ENCODE measurements at regions not wholly inside any gene's neighbourhood (a gene's known extent, or its start where the extent isn't known, plus 50 kb on each side); places are given as distances from the start of the nearest gene placed in this dataset.
"Not testable (repeated sequence)": the region's sequence is repeated elsewhere in the genome, so short reads cannot be mapped to it uniquely, and the experiment has no call there.

DNA sequence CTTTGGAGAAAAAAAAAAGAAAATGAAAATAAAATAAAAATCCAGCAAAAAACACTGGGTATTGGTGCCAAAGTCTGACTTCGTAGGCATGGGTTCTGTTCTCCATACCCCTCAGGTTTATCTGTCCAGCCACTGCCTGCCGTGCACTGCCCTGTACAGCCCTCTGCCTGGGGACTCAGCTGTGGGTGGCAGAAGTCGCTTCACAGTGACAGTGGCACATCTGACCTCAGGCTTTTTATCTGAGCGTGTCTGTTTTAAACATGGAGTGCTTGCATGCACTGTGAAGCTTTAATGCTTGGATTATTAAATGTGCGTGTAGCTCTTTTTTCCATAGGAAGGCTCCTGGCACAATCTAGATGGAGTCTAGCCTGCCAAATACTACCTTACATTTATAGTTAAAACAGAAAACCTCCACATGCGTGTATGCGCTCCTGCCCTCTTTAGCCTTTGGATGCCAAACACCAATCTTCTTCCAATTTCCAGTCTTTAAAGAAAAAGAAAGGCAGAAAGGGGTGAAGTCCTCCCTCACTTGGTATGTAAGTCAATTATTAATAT lies 375.5 kb downstream of the UTRN start:
- no peaks in the 10 kb centered on the region for H3K36me3 ChIP-seq (ENCODE audit: control insufficient read depth in 2 of 2, insufficient read depth in 2 of 2, low read length in 1 of 2)
- no peaks in the 10 kb centered on the region for H3K4me1 ChIP-seq (ENCODE audit: control insufficient read depth in 2 of 2, insufficient read depth in 2 of 2, low read length in 1 of 2)
- H3K4me3 ChIP-seq (ENCODE audit: low read depth in 1 of 2, low read length in 2 of 2): no peak overlapping the region
- WGBS, 2 donors: 56% methylated on average over 7 of the region's 7 CpGs
- no peaks in the 10 kb centered on the region for H3K27me3 ChIP-seq (ENCODE audit: control insufficient read depth in 1 of 2, insufficient read depth in 2 of 2, low read length in 2 of 2)
- no peak overlapping the region for H3K27ac ChIP-seq (ENCODE audit: low read depth in 2 of 2, low read length in 1 of 2)
- no peaks in the 10 kb centered on the region for H3K9me3 ChIP-seq (ENCODE audit: control insufficient read depth in 2 of 2, insufficient read depth in 1 of 2, low read depth in 1 of 2, low read length in 1 of 2)

- Histone ChIP-seq H3K27me3 (ENCODE audit: control insufficient read depth in 1 of 2, insufficient read depth in 2 of 2, low read length in 2 of 2) (no peaks in the 10 kb centered on the region), H3K4me1 (ENCODE audit: control insufficient read depth in 2 of 2, insufficient read depth in 2 of 2, low read length in 1 of 2) (no peaks in the 10 kb centered on the region), H3K9me3 (ENCODE audit: control insufficient read depth in 2 of 2, insufficient read depth in 1 of 2, low read depth in 1 of 2, low read length in 1 of 2) (no peaks in the 10 kb centered on the region), H3K36me3 (ENCODE audit: control insufficient read depth in 2 of 2, insufficient read depth in 2 of 2, low read length in 1 of 2) (no peaks in the 10 kb centered on the region), H3K4me3 (ENCODE audit: low read depth in 1 of 2, low read length in 2 of 2) (no peak overlapping the region), H3K27ac (ENCODE audit: low read depth in 2 of 2, low read length in 1 of 2) (no peak overlapping the region)
- WGBS, 2 donors: 47 to 60% methylated on average over 8 of the region's 8 CpGs
These were observed 376.1 kb downstream of the UTRN start for GRCh38 chr6:144661116-144661806.

DNA sequence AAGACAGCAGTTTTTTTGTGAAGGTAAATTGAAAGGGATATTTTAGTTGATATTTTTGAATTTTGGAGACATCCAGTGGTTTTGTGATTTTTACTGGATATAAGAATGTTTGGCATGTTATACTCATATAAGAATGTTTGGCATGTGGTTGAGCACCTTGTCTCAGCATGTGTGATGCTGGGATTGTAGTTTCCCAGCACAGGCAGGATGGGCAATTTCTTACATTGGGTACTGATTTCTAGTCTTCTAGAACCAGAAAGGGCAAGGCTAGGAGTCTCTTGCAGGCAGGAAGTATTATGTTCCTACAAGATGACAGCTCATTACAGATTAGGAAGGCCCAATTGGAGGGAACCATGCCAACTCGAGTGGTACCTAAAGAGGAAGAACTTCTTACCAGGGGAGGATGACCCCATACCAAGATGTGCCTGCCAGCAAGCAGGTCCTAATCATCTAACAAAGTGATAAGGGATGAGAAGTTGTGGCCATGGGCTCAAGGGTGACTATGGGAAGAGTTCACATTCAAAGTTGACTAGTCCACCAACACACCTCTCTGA lies 377.8 kb downstream of the UTRN start:
- WGBS, 2 donors: 62 to 68% methylated on average over 1 of the region's 1 CpG
- H3K4me1 ChIP-seq (ENCODE audit: control insufficient read depth in 2 of 2, insufficient read depth in 2 of 2, low read length in 1 of 2): no peaks in the 10 kb centered on the region
- no peaks in the 10 kb centered on the region for H3K27me3 ChIP-seq (ENCODE audit: control insufficient read depth in 1 of 2, insufficient read depth in 2 of 2, low read length in 2 of 2)
- no peak overlapping the region for H3K27ac ChIP-seq (ENCODE audit: low read depth in 2 of 2, low read length in 1 of 2)
- no peaks in the 10 kb centered on the region for H3K36me3 ChIP-seq (ENCODE audit: control insufficient read depth in 2 of 2, insufficient read depth in 2 of 2, low read length in 1 of 2)
- H3K9me3 ChIP-seq (ENCODE audit: control insufficient read depth in 2 of 2, insufficient read depth in 1 of 2, low read depth in 1 of 2, low read length in 1 of 2): no peaks in the 10 kb centered on the region
- H3K4me3 ChIP-seq (ENCODE audit: low read depth in 1 of 2, low read length in 2 of 2): no peak overlapping the region

DNA sequence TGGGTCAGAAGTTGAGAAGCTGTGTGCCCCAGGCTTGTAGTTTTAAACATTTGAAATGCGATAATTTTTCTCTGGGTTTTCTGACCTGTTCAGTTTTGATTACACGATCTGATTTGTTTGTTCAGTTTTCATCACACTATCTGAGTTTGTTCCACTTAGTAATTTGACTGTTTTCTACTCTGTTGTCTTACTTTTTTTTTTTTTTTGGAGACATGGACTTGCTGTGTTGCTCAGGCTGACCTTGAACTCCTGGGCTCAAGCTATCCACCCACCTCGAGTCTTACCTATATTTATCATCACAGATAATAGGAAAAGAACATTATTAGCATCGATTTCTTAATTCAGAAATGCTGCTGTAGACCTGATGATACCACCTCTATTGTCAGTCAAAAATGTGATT lies 379.1 kb downstream of the UTRN start:
- H3K36me3 ChIP-seq (ENCODE audit: control insufficient read depth in 2 of 2, insufficient read depth in 2 of 2, low read length in 1 of 2): no peaks in the 10 kb centered on the region
- H3K4me1 ChIP-seq (ENCODE audit: control insufficient read depth in 2 of 2, insufficient read depth in 2 of 2, low read length in 1 of 2): no peaks in the 10 kb centered on the region
- no peaks in the 10 kb centered on the region for H3K27me3 ChIP-seq (ENCODE audit: control insufficient read depth in 1 of 2, insufficient read depth in 2 of 2, low read length in 2 of 2)
- no peaks in the 10 kb centered on the region for H3K9me3 ChIP-seq (ENCODE audit: control insufficient read depth in 2 of 2, insufficient read depth in 1 of 2, low read depth in 1 of 2, low read length in 1 of 2)
- H3K4me3 ChIP-seq (ENCODE audit: low read depth in 1 of 2, low read length in 2 of 2): no peak overlapping the region
- H3K27ac ChIP-seq (ENCODE audit: low read depth in 2 of 2, low read length in 1 of 2): no peak overlapping the region
- WGBS, 2 donors: 64 to 86% methylated on average over 4 of the region's 4 CpGs

- Histone ChIP-seq H3K9me3 (ENCODE audit: control insufficient read depth in 2 of 2, insufficient read depth in 1 of 2, low read depth in 1 of 2, low read length in 1 of 2) (no peaks in the 10 kb centered on the region), H3K4me3 (ENCODE audit: low read depth in 1 of 2, low read length in 2 of 2) (no peak overlapping the region), H3K27me3 (ENCODE audit: control insufficient read depth in 1 of 2, insufficient read depth in 2 of 2, low read length in 2 of 2) (no peaks in the 10 kb centered on the region), H3K36me3 (ENCODE audit: control insufficient read depth in 2 of 2, insufficient read depth in 2 of 2, low read length in 1 of 2) (no peaks in the 10 kb centered on the region), H3K4me1 (ENCODE audit: control insufficient read depth in 2 of 2, insufficient read depth in 2 of 2, low read length in 1 of 2) (no peaks in the 10 kb centered on the region), H3K27ac (ENCODE audit: low read depth in 2 of 2, low read length in 1 of 2) (no peak overlapping the region)
- 80 to 88% methylated on average over 1 of the region's 1 CpG for WGBS, 2 donors
These were observed 379.8 kb downstream of the UTRN start for GRCh38 chr6:144664947-144665346.

- no peak overlapping the region for H3K27ac ChIP-seq (ENCODE audit: low read depth in 2 of 2, low read length in 1 of 2)
These were observed 380.9 kb downstream of the UTRN start for GRCh38 chr6:144665932-144666450.

DNA sequence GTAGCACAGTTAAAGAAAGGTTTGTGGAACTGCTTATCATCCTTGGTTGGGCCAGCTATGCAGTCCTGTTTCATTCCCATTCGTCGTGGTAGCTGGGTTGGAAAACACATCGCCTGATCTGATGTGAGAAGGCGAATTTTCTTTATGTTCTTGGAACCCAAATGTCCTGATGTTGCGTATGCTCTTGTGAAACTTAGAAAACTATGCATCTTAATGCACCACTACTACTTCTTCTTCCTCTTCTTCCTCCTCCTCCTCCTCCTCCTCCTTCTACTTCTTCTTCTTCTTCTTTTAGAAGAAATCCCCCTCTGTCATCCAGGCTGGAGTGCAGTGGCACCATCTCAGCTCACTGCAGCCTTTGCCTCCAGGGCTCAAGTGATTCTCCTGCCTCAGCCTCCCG lies 381.6 kb downstream of the UTRN start:
- H3K36me3 ChIP-seq (ENCODE audit: control insufficient read depth in 2 of 2, insufficient read depth in 2 of 2, low read length in 1 of 2): no peaks in the 10 kb centered on the region
- no peaks in the 10 kb centered on the region for H3K27me3 ChIP-seq (ENCODE audit: control insufficient read depth in 1 of 2, insufficient read depth in 2 of 2, low read length in 2 of 2)
- no peaks in the 10 kb centered on the region for H3K9me3 ChIP-seq (ENCODE audit: control insufficient read depth in 2 of 2, insufficient read depth in 1 of 2, low read depth in 1 of 2, low read length in 1 of 2)
- no peaks in the 10 kb centered on the region for H3K4me1 ChIP-seq (ENCODE audit: control insufficient read depth in 2 of 2, insufficient read depth in 2 of 2, low read length in 1 of 2)
- H3K4me3 ChIP-seq (ENCODE audit: low read depth in 1 of 2, low read length in 2 of 2): no peak overlapping the region
- H3K27ac ChIP-seq (ENCODE audit: low read depth in 2 of 2, low read length in 1 of 2): no peak overlapping the region
- 84 to 92% methylated on average over 6 of the region's 6 CpGs for WGBS, 2 donors

More at GRCh38 chr6:144665932-144666450, 380.9 kb downstream of the UTRN start:
- WGBS, 2 donors: 85 to 86% methylated on average over 2 of the region's 2 CpGs
- no peaks in the 10 kb centered on the region for H3K4me1 ChIP-seq (ENCODE audit: control insufficient read depth in 2 of 2, insufficient read depth in 2 of 2, low read length in 1 of 2)
- H3K4me3 ChIP-seq (ENCODE audit: low read depth in 1 of 2, low read length in 2 of 2): no peak overlapping the region
- no peaks in the 10 kb centered on the region for H3K27me3 ChIP-seq (ENCODE audit: control insufficient read depth in 1 of 2, insufficient read depth in 2 of 2, low read length in 2 of 2)
- H3K36me3 ChIP-seq (ENCODE audit: control insufficient read depth in 2 of 2, insufficient read depth in 2 of 2, low read length in 1 of 2): no peaks in the 10 kb centered on the region
- H3K9me3 ChIP-seq (ENCODE audit: control insufficient read depth in 2 of 2, insufficient read depth in 1 of 2, low read depth in 1 of 2, low read length in 1 of 2): no peaks in the 10 kb centered on the region

DNA sequence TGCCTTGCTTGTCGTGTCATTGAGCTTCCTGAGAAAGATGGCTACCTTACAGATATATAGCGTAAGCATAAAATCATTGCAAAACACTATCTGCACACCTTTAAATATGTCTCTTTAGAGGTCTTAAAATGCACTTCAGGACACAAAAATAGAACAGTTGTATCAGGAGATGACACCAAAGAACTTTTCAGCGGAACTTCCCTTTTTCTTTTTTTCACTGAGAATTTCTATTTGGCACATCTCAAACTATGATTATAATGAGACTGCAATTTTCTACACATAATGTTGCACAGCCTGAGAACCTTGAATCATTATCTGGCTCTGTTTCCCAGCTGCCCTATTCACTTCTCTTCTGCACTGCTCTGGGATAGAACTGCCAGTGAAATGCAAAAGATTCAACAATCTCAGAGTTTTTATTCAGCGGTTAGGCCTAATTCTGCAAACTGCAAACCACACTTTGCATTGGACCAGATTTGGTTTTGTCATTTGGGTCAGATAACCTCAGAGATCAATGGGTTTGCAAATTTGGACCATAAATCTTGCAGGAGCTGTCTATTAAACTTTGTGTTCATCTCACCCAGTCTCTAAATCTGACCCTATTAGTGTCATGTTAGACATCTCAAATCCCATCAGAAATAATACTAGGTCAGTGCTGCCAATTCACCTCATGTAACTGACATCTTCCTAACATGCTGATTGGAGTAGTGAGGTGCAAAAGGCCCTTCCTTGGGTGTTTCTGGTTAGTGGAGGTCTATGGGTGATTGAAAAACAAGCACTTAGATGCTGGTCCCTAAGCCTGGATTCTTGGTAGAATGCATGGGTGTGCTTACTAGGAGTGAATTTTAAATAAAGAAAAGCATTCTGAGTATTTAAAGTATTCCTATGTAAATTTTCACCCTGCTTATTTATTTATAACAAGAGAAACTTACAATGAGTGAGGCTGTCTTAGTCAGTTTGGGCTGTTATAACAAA lies 382.7 kb downstream of the UTRN start:
- Histone ChIP-seq H3K27me3 (ENCODE audit: control insufficient read depth in 1 of 2, insufficient read depth in 2 of 2, low read length in 2 of 2) (no peaks in the 10 kb centered on the region), H3K4me3 (ENCODE audit: low read depth in 1 of 2, low read length in 2 of 2) (no peak overlapping the region), H3K4me1 (ENCODE audit: control insufficient read depth in 2 of 2, insufficient read depth in 2 of 2, low read length in 1 of 2) (no peaks in the 10 kb centered on the region), H3K36me3 (ENCODE audit: control insufficient read depth in 2 of 2, insufficient read depth in 2 of 2, low read length in 1 of 2) (no peaks in the 10 kb centered on the region), H3K9me3 (ENCODE audit: control insufficient read depth in 2 of 2, insufficient read depth in 1 of 2, low read depth in 1 of 2, low read length in 1 of 2) (no peaks in the 10 kb centered on the region), H3K27ac (ENCODE audit: low read depth in 2 of 2, low read length in 1 of 2) (no peak overlapping the region)
- 81 to 93% methylated on average over 4 of the region's 4 CpGs for WGBS, 2 donors

DNA sequence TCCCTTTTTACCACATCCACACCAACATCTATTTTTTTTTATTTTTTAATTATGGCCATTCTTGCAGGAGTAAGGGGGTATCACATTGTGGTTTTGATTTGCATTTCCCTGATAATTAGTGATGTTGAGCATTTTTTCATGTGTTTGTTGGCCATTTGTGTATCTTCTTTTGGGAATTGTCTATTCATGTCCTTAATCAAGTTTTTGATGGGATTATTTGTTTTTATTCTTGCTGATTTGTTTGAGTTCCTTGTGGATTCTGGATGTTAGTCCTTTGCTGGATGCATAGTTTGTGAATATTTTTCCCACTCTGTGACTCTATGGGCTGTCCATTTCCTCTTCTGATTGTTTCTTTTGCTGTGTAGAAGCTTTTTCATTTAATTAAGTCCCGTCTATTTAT lies 385.1 kb downstream of the UTRN start:
- H3K36me3 ChIP-seq (ENCODE audit: control insufficient read depth in 2 of 2, insufficient read depth in 2 of 2, low read length in 1 of 2); H3K4me1 ChIP-seq (ENCODE audit: control insufficient read depth in 2 of 2, insufficient read depth in 2 of 2, low read length in 1 of 2); H3K27me3 ChIP-seq (ENCODE audit: control insufficient read depth in 1 of 2, insufficient read depth in 2 of 2, low read length in 2 of 2); H3K9me3 ChIP-seq (ENCODE audit: control insufficient read depth in 2 of 2, insufficient read depth in 1 of 2, low read depth in 1 of 2, low read length in 1 of 2); H3K27ac ChIP-seq (ENCODE audit: low read depth in 2 of 2, low read length in 1 of 2); H3K4me3 ChIP-seq (ENCODE audit: low read depth in 1 of 2, low read length in 2 of 2): not testable (repeated sequence)
- 90 to 97% methylated on average over 1 of the region's 1 CpG for WGBS, 2 donors
